Body of pancreas (tissue), 4 donors: ENCODE measurements at regions not wholly inside any gene's neighbourhood (a gene's known extent, or its start where the extent isn't known, plus 50 kb on each side); places are given as distances from the start of the nearest gene placed in this dataset.

Experiments
- CTCF ChIP-seq, 7 experiments: fragments of 450-650 bp in 4 of 7; fragments of 200-600 bp in 3 of 7; sonication (generic) in 3 of 7; IDR thresholded peaks; one replicate each; pipeline ENCODE4 v1.5.1; 2016 to 2019; ENCODE audit warnings: antibody characterized with exemption in 7 of 7
- POLR2A ChIP-seq, 3 donors: fragments of 450-650 bp; IDR thresholded peaks; one replicate each; pipeline ENCODE4 v1.6.1; 2016; ENCODE audit warnings: antibody characterized with exemption in 3 of 3, mild to moderate bottlenecking in 2 of 3

DNA sequence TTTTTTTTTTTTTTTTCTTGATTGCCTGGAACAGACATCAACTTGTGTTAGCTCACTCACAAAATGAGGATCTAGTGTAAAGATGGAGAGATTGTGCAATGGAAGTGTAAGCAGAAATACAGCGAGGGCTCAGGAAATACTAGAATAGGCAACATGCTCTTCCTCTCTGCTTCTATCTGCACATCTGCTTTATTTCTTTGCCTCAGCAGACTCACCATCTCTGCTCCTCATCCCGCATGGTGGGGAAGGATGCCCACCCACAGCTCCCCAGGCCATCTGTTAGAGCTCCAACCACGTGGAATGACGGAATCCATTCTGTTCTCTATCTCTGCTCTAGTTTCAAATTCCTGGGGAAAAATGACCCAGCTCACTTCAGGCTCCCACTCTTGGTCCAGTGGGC, 128.0 kb upstream of the ADAMTS9 start:
- TF ChIP-seq POLR2A (IDR thresholded peaks at IDR 0.05) (no peak), CTCF (IDR thresholded peaks at IDR 0.05) (no peak)
